Upper lobe of right lung (tissue), 1 donor: ENCODE measurements at regions not wholly inside any gene's neighbourhood (a gene's known extent, or its start where the extent isn't known, plus 50 kb on each side); places are given as distances from the start of the nearest gene placed in this dataset.

Experiments
- ATAC-seq: fragments of 200-7000 bp; cut with Tn5 transposase; one replicate; pipeline ENCODE4 v1.9.1; 2020; ENCODE audit warnings: mild to moderate bottlenecking, moderate library complexity
- DNase-seq: peaks from one replicate; pipeline ENCODE4 v3.0.0-alpha.2; 2020
- H3K27ac ChIP-seq: fragments of 200-600 bp; one replicate; pipeline ENCODE4 v1.8.0; 2022
- H3K27me3 ChIP-seq: fragments of 200-600 bp; one replicate; pipeline ENCODE4 v1.8.0; 2022; ENCODE audit warnings: mild to moderate bottlenecking
- H3K36me3 ChIP-seq: fragments of 200-600 bp; one replicate; pipeline ENCODE4 v1.8.0; 2022
- H3K4me1 ChIP-seq: fragments of 200-600 bp; one replicate; pipeline ENCODE4 v1.8.0; 2022
- H3K4me3 ChIP-seq: fragments of 200-600 bp; one replicate; pipeline ENCODE4 v1.8.0; 2022; ENCODE audit warnings: mild to moderate bottlenecking
- H3K9me3 ChIP-seq: fragments of 200-600 bp; one replicate; pipeline ENCODE4 v1.8.0; 2022
- intact Hi-C: fragments of 100-400 bp; cut with DNase I; formaldehyde crosslinking; loops from one replicate; pipeline ENCODE4 v1.11.0; 2022
- TF ChIP-seq, protein P1 (sequence below): fragments of 200-600 bp; IDR thresholded peaks from one replicate; pipeline ENCODE4 v1.8.0; 2022; ENCODE audit warnings: antibody characterized with exemption
- donor health status: DM: no; HTN: yes; CAD: no; lungs with severe emphysema.

DNA sequence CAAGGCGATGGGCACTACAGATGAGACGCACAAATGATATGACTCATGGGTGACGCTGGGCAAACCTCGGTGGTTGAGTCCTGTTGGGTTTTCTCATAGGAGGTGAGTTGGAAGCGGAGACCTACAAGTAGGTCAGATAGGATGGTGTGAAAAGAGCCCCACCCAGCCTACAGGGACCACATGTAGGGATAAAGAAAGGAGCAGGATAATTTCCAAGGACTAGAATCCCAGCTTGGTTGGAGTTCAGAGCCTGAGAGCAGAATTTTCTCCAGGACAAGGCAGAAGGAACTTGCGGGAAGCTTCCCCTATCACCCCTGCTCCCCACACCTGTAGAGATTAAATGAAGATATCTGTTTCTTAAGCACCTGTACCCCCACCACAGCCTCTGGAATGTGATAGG lies 489.7 kb upstream of the CDH4 start:
- DNase-seq (no peak), ATAC-seq (no peak)
- TF ChIP-seq, protein P1, sequence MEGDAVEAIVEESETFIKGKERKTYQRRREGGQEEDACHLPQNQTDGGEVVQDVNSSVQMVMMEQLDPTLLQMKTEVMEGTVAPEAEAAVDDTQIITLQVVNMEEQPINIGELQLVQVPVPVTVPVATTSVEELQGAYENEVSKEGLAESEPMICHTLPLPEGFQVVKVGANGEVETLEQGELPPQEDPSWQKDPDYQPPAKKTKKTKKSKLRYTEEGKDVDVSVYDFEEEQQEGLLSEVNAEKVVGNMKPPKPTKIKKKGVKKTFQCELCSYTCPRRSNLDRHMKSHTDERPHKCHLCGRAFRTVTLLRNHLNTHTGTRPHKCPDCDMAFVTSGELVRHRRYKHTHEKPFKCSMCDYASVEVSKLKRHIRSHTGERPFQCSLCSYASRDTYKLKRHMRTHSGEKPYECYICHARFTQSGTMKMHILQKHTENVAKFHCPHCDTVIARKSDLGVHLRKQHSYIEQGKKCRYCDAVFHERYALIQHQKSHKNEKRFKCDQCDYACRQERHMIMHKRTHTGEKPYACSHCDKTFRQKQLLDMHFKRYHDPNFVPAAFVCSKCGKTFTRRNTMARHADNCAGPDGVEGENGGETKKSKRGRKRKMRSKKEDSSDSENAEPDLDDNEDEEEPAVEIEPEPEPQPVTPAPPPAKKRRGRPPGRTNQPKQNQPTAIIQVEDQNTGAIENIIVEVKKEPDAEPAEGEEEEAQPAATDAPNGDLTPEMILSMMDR = no peak
- H3K27ac ChIP-seq = no peak overlapping the region
- no peaks in the 10 kb centered on the region for H3K9me3 ChIP-seq
- no peaks in the 10 kb centered on the region for H3K4me1 ChIP-seq
- intact Hi-C loops = no loop called here
- H3K36me3 ChIP-seq = no peaks in the 10 kb centered on the region
- no peaks in the 10 kb centered on the region for H3K27me3 ChIP-seq
- no peak overlapping the region for H3K4me3 ChIP-seq

DNA sequence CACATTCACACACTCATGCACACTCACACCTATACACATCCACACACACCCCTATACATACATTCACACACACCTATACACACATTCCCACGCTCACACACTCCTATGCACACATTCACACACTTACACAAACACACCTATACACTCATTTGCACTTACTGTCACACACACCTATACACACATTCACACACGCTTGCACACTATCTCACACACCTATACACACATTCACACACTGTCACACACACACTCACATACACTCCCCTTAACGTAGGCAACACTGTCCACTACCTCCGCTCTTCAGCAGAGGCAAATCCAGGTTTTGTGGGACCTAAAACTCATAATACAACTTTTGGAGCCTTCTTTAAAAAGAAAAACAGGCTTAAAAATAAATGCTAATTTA lies 487.7 kb upstream of the CDH4 start:
- DNase-seq (no peak), ATAC-seq (no peak)
- Histone ChIP-seq H3K4me3 (no peak overlapping the region), H3K4me1 (no peaks in the 10 kb centered on the region), H3K27me3 (no peaks in the 10 kb centered on the region), H3K9me3 (no peaks in the 10 kb centered on the region), H3K36me3 (no peaks in the 10 kb centered on the region), H3K27ac (no peak overlapping the region)
- intact Hi-C loops = no loop called here
- TF ChIP-seq, protein P1 = no peak

DNA sequence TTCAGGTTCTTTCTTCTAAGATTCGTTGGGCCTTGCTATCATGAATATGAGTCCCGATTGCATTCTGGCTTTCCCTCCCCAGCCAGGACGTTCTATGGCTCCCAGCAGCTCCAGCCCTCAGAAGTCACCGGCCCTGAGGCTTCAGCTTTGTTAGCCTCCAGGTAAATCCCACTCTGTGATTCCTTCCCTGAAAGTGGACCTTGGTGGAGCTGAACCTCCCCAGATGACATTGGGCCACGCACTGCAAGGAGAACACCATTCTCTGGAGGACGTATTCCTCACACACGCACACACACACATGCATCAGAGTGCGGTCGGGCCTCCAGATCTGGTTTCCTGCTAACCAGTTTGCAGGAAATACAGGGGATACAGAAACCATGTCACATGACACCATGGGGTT lies 487.3 kb upstream of the CDH4 start:
- Histone ChIP-seq H3K4me1 (no peaks in the 10 kb centered on the region), H3K9me3 (no peaks in the 10 kb centered on the region), H3K27ac (no peak overlapping the region), H3K36me3 (no peaks in the 10 kb centered on the region), H3K4me3 (no peak overlapping the region), H3K27me3 (no peaks in the 10 kb centered on the region)
- ATAC-seq (no peak), DNase-seq (no peak)
- intact Hi-C loops = no loop called here
- TF ChIP-seq, protein P1 = no peak

DNA sequence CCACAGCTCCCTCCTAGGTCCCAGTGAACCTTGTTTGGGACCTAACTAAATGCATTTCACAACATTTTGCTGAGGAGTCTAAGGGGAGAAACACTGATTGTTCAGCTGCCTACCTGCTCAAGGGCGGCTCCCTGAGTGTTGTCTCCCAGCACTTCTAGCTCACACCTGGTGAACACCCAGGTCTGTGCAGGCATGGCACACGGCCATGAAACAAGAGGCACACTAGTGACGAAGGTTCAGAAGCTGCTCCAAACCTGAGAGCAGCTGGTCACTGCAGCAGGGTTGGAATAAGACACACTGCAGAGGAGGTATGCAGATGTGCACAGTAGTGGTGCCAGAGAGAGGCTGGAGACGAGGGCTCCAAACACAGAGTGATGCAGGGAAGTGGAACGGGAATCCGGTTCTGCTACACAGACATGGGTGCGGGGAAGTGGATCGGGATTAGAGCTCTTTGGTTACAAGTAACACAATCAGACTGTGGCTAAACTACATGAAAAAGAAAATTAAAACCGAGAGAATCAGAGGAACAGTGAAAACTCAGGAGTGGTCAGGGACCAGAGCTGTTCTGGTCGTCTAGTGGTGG lies 486.1 kb upstream of the CDH4 start:
- intact Hi-C loops = no loop called here
- Histone ChIP-seq H3K9me3 (no peaks in the 10 kb centered on the region), H3K4me3 (no peak overlapping the region), H3K36me3 (no peaks in the 10 kb centered on the region), H3K27ac (no peak overlapping the region), H3K4me1 (no peaks in the 10 kb centered on the region), H3K27me3 (no peaks in the 10 kb centered on the region)
- DNase-seq (no peak), ATAC-seq (peak; percentile 15)
- TF ChIP-seq, protein P1 = no peak

DNA sequence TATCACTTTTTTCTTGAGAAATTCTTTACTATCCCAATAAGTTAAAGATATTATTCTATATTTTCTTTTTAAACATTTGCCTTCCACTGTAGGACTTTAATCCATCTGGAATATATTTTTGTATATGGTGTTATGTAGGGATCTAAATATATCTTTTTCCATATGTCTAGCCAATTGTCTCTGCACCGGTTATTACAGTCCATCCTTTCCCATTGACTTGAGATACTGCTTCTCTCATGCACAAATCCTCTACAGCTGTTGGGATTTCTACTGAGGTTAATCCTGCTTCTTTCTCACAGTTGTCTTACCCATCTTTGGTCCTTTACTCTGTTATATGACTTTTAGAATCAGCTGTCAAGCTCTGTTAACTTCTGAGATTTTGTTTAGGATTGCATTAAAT lies 483.8 kb upstream of the CDH4 start:
- H3K4me1 ChIP-seq = no peaks in the 10 kb centered on the region
- H3K36me3 ChIP-seq = no peaks in the 10 kb centered on the region
- no peaks in the 10 kb centered on the region for H3K9me3 ChIP-seq
- no peak for DNase-seq
- H3K27me3 ChIP-seq = no peaks in the 10 kb centered on the region
- ATAC-seq = no peak
- TF ChIP-seq, protein P1 = no peak
- intact Hi-C loops = no loop called here
- H3K27ac ChIP-seq = no peak overlapping the region
- no peak overlapping the region for H3K4me3 ChIP-seq
